ENCODE measurements at regions not wholly inside any gene's neighbourhood (a gene's known extent, or its start where the extent isn't known, plus 50 kb on each side); places are given as distances from the start of the nearest gene placed in this dataset.

DNA sequence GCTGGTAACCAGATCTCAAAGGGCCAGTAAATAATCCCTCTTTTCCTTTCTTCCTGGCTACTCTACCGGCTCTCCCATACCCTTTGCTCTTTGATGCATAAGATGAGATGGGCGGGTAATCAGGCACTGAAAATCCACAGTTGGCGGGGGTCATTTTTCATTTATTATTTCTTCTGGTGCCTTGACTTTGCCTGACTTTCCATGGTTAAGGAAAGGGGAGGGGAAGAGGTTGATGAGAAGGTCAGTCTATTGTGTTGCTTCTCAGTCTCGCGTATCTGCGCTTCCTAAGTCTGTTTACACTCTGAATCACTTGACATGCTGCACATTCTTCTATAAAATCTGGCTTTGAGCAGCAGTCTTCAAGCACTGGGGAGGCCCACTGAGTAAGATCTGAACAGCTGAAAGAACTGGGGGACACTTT, 121.1 kb upstream of the HDGFL1 start:
- DNase-seq (ENCODE audit: low spot score): peak; percentile 47
- Histone ChIP-seq H3K9me3 (ENCODE audit: low read depth) (no peaks in the 10 kb centered on the region), H3K79me2 (no peaks in the 10 kb centered on the region), H2AFZ (peak overlapping the region; percentile 30), H3K27ac (peak overlapping the region; percentile 47), H4K20me1 (ENCODE audit: insufficient read depth, poor library complexity, severe bottlenecking) (no peaks in the 10 kb centered on the region), H3K36me3 (replicated peaks; ENCODE audit: insufficient read depth, low read depth) (no peaks in the 10 kb centered on the region), H3K9me2 (replicated peaks; ENCODE audit: insufficient read depth) (no peaks in the 10 kb centered on the region), H3K4me2 (peak overlapping the region; percentile 7), H3K4me1 (ENCODE audit: insufficient read depth) (peaks cover 23% of the 10 kb centered on the region), H3K4me3 (no peak overlapping the region), H3K27me3 (no peaks in the 10 kb centered on the region)
- no peak for TF ChIP-seq EZH2phosphoT487 (IDR thresholded peaks at IDR 0.05; ENCODE audit: low read depth, severe bottlenecking, unreplicated experiment)
- TF ChIP-seq, protein P1, sequence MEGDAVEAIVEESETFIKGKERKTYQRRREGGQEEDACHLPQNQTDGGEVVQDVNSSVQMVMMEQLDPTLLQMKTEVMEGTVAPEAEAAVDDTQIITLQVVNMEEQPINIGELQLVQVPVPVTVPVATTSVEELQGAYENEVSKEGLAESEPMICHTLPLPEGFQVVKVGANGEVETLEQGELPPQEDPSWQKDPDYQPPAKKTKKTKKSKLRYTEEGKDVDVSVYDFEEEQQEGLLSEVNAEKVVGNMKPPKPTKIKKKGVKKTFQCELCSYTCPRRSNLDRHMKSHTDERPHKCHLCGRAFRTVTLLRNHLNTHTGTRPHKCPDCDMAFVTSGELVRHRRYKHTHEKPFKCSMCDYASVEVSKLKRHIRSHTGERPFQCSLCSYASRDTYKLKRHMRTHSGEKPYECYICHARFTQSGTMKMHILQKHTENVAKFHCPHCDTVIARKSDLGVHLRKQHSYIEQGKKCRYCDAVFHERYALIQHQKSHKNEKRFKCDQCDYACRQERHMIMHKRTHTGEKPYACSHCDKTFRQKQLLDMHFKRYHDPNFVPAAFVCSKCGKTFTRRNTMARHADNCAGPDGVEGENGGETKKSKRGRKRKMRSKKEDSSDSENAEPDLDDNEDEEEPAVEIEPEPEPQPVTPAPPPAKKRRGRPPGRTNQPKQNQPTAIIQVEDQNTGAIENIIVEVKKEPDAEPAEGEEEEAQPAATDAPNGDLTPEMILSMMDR (IDR thresholded peaks at IDR 0.05; ENCODE audit: poor library complexity): no peak
- TF ChIP-seq EZH2 (IDR thresholded peaks at IDR 0.05; ENCODE audit: borderline replicate concordance): no peak
- WGBS (ENCODE audit: low lambda C conversion rate, missing lambda C conversion rate): 23% methylated on average over 6 of the region's 6 CpGs

DNA sequence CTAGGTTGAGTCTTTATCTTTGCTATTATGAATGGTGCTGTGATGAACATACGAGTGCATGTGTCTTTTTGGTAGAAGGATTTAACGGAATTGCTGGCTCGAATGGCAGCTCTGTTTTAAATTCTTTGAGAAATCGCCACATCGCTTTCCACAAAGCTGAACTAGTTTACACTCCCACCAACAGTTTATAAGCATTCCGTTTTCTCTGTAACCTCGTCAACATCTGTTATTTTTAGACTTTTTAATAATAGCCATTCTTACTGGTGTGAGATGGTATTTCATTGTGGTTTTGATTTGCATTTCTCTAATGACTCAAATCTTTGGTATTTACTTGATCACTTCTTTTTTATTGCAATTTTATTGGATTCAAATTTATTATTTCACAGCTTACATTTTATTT, 117.4 kb upstream of the HDGFL1 start:
- H3K27me3 ChIP-seq: no peaks in the 10 kb centered on the region
- no peak for DNase-seq (ENCODE audit: low spot score)
- peaks cover 22% of the 10 kb centered on the region for H3K4me1 ChIP-seq (ENCODE audit: insufficient read depth)
- TF ChIP-seq, protein P1 (IDR thresholded peaks at IDR 0.05; ENCODE audit: poor library complexity): no peak
- TF ChIP-seq EZH2 (IDR thresholded peaks at IDR 0.05; ENCODE audit: borderline replicate concordance): no peak
- no peak for TF ChIP-seq EZH2phosphoT487 (IDR thresholded peaks at IDR 0.05; ENCODE audit: low read depth, severe bottlenecking, unreplicated experiment)
- no peaks in the 10 kb centered on the region for H3K9me2 ChIP-seq (replicated peaks; ENCODE audit: insufficient read depth)
- H2AFZ ChIP-seq: no peak overlapping the region
- no peaks in the 10 kb centered on the region for H3K79me2 ChIP-seq
- no peaks in the 10 kb centered on the region for H3K36me3 ChIP-seq (replicated peaks; ENCODE audit: insufficient read depth, low read depth)
- no peak overlapping the region for H3K4me2 ChIP-seq
- H3K4me3 ChIP-seq: no peak overlapping the region
- no peak overlapping the region for H3K27ac ChIP-seq
- H4K20me1 ChIP-seq (ENCODE audit: insufficient read depth, poor library complexity, severe bottlenecking): no peaks in the 10 kb centered on the region
- 93% methylated on average over 7 of the region's 7 CpGs for WGBS (ENCODE audit: low lambda C conversion rate, missing lambda C conversion rate)
- H3K9me3 ChIP-seq (ENCODE audit: low read depth): no peaks in the 10 kb centered on the region

DNA sequence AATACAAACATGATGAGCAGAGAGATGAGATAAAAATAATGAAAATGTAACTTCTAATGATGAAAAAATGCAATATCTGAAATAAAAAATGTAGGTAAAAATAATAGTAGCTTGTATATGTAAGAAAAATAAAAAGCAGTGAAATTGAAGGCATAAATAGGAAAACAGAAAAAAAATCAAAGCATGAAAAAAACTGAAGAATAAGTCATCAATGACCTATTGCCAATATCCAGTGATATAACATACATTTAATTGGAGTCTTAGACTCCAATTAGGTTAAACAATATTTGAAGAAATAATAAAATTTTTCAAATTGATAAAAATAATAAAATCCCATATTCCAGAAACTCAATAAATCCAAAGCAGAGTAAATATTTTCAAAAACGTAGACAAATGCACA, 114.0 kb upstream of the HDGFL1 start:
- H3K27ac ChIP-seq: no peak overlapping the region
- TF ChIP-seq, protein P1 (IDR thresholded peaks at IDR 0.05; ENCODE audit: poor library complexity): no peak
- no peak for TF ChIP-seq EZH2phosphoT487 (IDR thresholded peaks at IDR 0.05; ENCODE audit: low read depth, severe bottlenecking, unreplicated experiment)
- no peak for TF ChIP-seq EZH2 (IDR thresholded peaks at IDR 0.05; ENCODE audit: borderline replicate concordance)
- H2AFZ ChIP-seq: no peak overlapping the region
- no peaks in the 10 kb centered on the region for H3K9me3 ChIP-seq (ENCODE audit: low read depth)
- H3K79me2 ChIP-seq: no peaks in the 10 kb centered on the region
- H3K9me2 ChIP-seq (replicated peaks; ENCODE audit: insufficient read depth): no peaks in the 10 kb centered on the region
- H4K20me1 ChIP-seq (ENCODE audit: insufficient read depth, poor library complexity, severe bottlenecking): no peaks in the 10 kb centered on the region
- no peaks in the 10 kb centered on the region for H3K36me3 ChIP-seq (replicated peaks; ENCODE audit: insufficient read depth, low read depth)
- 93% methylated on average over 1 of the region's 1 CpG for WGBS (ENCODE audit: low lambda C conversion rate, missing lambda C conversion rate)
- DNase-seq (ENCODE audit: low spot score): no peak
- H3K4me2 ChIP-seq: no peak overlapping the region
- H3K4me3 ChIP-seq: no peak overlapping the region
- H3K27me3 ChIP-seq: no peaks in the 10 kb centered on the region
- H3K4me1 ChIP-seq (ENCODE audit: insufficient read depth): no peaks in the 10 kb centered on the region

DNA sequence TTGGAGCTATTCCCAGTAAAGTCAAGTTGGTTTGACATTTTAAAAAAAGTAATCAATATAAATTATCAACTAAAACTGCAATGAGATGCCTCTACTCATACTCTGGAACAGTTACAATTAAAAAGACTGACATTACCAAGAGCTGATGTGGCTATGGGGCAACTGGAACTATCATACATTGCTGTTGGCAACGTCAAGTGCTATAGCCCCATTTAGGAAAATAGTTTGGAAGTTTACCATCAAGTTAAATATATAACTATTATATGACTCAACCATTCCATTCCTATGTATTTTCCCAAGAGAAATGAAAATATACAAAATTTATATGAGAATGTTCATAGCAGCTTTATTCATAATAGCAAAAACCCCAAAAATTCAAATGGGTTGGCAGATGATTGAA, 111.4 kb upstream of the HDGFL1 start:
- WGBS (ENCODE audit: low lambda C conversion rate, missing lambda C conversion rate): 94% methylated on average over 1 of the region's 1 CpG
- H3K79me2 ChIP-seq: no peaks in the 10 kb centered on the region
- H4K20me1 ChIP-seq (ENCODE audit: insufficient read depth, poor library complexity, severe bottlenecking): no peaks in the 10 kb centered on the region
- H3K36me3 ChIP-seq (replicated peaks; ENCODE audit: insufficient read depth, low read depth): no peaks in the 10 kb centered on the region
- H3K27ac ChIP-seq: no peak overlapping the region
- no peaks in the 10 kb centered on the region for H3K27me3 ChIP-seq
- no peak overlapping the region for H3K4me3 ChIP-seq
- no peaks in the 10 kb centered on the region for H3K9me2 ChIP-seq (replicated peaks; ENCODE audit: insufficient read depth)
- H3K4me2 ChIP-seq: no peak overlapping the region
- H2AFZ ChIP-seq: no peak overlapping the region
- TF ChIP-seq EZH2 (IDR thresholded peaks at IDR 0.05; ENCODE audit: borderline replicate concordance) (no peak), EZH2phosphoT487 (IDR thresholded peaks at IDR 0.05; ENCODE audit: low read depth, severe bottlenecking, unreplicated experiment) (no peak)
- TF ChIP-seq, protein P1 (IDR thresholded peaks at IDR 0.05; ENCODE audit: poor library complexity): no peak
- no peaks in the 10 kb centered on the region for H3K4me1 ChIP-seq (ENCODE audit: insufficient read depth)
- DNase-seq (ENCODE audit: low spot score): no peak
- no peaks in the 10 kb centered on the region for H3K9me3 ChIP-seq (ENCODE audit: low read depth)
